ENCODE measurements at regions not wholly inside any gene's neighbourhood (a gene's known extent, or its start where the extent isn't known, plus 50 kb on each side); places are given as distances from the start of the nearest gene placed in this dataset.

DNA sequence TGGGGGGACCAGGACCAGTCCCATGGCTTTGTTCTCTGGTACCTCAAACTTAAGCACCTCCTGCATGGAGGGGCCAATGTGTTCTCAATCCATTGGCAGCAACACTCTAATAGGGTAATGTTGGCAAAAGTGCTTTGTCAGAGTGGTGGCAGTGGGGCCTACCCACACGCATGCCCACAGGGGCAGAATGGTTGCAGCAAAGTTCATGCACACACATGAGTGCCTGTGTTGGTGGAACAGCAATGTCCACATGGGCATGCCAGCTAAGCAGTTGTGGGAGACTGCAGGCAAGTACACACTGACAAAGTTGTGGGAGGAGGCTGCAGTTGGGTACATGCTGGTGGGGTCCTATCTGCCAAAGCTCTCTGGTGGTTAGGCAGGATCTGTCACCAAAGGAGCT is 645.2 kb downstream of the ZNF385D start:
- TF ChIP-seq POLR2AphosphoS5 (IDR thresholded peaks at IDR 0.05) = no peak
- TF ChIP-seq, protein P1, sequence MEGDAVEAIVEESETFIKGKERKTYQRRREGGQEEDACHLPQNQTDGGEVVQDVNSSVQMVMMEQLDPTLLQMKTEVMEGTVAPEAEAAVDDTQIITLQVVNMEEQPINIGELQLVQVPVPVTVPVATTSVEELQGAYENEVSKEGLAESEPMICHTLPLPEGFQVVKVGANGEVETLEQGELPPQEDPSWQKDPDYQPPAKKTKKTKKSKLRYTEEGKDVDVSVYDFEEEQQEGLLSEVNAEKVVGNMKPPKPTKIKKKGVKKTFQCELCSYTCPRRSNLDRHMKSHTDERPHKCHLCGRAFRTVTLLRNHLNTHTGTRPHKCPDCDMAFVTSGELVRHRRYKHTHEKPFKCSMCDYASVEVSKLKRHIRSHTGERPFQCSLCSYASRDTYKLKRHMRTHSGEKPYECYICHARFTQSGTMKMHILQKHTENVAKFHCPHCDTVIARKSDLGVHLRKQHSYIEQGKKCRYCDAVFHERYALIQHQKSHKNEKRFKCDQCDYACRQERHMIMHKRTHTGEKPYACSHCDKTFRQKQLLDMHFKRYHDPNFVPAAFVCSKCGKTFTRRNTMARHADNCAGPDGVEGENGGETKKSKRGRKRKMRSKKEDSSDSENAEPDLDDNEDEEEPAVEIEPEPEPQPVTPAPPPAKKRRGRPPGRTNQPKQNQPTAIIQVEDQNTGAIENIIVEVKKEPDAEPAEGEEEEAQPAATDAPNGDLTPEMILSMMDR (IDR thresholded peaks at IDR 0.05) = no peak
